HepG2 (cell line): ENCODE measurements at regions not wholly inside any gene's neighbourhood (a gene's known extent, or its start where the extent isn't known, plus 50 kb on each side); places are given as distances from the start of the nearest gene placed in this dataset.

Experiments
- ATAC-seq: fragments of 200-7000 bp; cut with Tn5 transposase; 3 replicates; pipeline ENCODE4 v1.9.1; 2020; ENCODE audit warnings: mild to moderate bottlenecking, moderate library complexity
- BruUV-seq: library from RNA; stranded (reverse); fragments of 400-500 nt; replicated peaks from 2 replicates; lab custom pipeline; 2021; lab: Mats Ljungman, UMichigan
- CTCF ChIA-PET: fragments of 300-600 bp; formaldehyde crosslinking; extraction: SDS; loops from one replicate; lab custom pipeline; 2021; ENCODE audit warnings: low total read pairs, inconsistent platforms, low intra/inter-chr PET ratio; lab: Yijun Ruan, JAX
- POLR2A ChIA-PET: fragments of 350-600 bp; sonication (Branson Sonifier 250); formaldehyde crosslinking; loops from one replicate; lab custom pipeline; 2020; ENCODE audit warnings: antibody characterized with exemption, inconsistent platforms; lab: Yijun Ruan, JAX
- DNase-seq: peaks from one replicate; pipeline ENCODE4 v3.0.0-alpha.2; 2015; ENCODE audit warnings: low spot score
- FAIRE-seq: peaks from 3 replicates; lab custom pipeline; 2011; peaks lifted over from hg19 to GRCh38; lab: Jason Lieb, UNC
- H2AFZ ChIP-seq: one replicate; pipeline ENCODE4 v1.6.1; 2011; ENCODE audit warnings: low read length, inconsistent platforms
- H3K27ac ChIP-seq: fragments of 300-600 bp; 3 replicates; pipeline ENCODE4 v1.8.0; 2011; ENCODE audit warnings: mixed run types, mild to moderate bottlenecking, mixed read lengths, low read length, inconsistent platforms; ENCODE audit not compliant: insufficient read depth; ENCODE audit errors: extremely low read length
- H3K27me3 ChIP-seq, 2 experiments: fragments of 200-600 bp in 1 of 2; 2 replicates in 1 of 2; 3 replicates in 1 of 2; pipeline versions ENCODE4 v1.6.0 to v1.8.0; 2011; ENCODE audit warnings: low read length in 2 of 2, mild to moderate bottlenecking in 2 of 2, moderate library complexity in 2 of 2, inconsistent platforms in 1 of 2; ENCODE audit not compliant: insufficient read depth in 2 of 2, control insufficient read depth in 1 of 2
- H3K36me3 ChIP-seq, 2 experiments: fragments of 200-600 bp in 1 of 2; replicated peaks in 1 of 2; 2 replicates in 1 of 2; 3 replicates in 1 of 2; pipeline versions ENCODE4 v1.5.1 to v1.8.0; 2011; ENCODE audit warnings: low read length in 2 of 2, inconsistent platforms in 1 of 2; ENCODE audit not compliant: insufficient read depth in 2 of 2, control insufficient read depth in 1 of 2
- H3K4me1 ChIP-seq: 2 replicates; pipeline ENCODE4 v1.5.1; 2012; ENCODE audit warnings: low read length, inconsistent platforms; ENCODE audit not compliant: insufficient read depth
- H3K4me2 ChIP-seq: 2 replicates; pipeline ENCODE4 v1.6.0; 2011; ENCODE audit warnings: low read depth, low read length, inconsistent platforms
- H3K4me3 ChIP-seq, 3 experiments: fragments of 200-600 bp in 1 of 3; sonication (generic), shearing (Covaris generic) in 1 of 3; replicated peaks in 1 of 3; 2 replicates each; pipeline ENCODE4 v1.5.1; 2011 to 2016; ENCODE audit warnings: low read length in 3 of 3, inconsistent platforms in 2 of 3, low read depth in 2 of 3, mild to moderate bottlenecking in 2 of 3, control low read depth in 1 of 3, mixed read lengths in 1 of 3; ENCODE audit not compliant: insufficient read depth in 1 of 3
- H3K79me2 ChIP-seq: one replicate; pipeline ENCODE4 v1.6.1; 2011; ENCODE audit warnings: low read length, inconsistent platforms; ENCODE audit not compliant: insufficient read depth
- H3K9ac ChIP-seq: 2 replicates; pipeline ENCODE4 v1.6.0; 2011; ENCODE audit warnings: mild to moderate bottlenecking, low read depth, low read length, inconsistent platforms; ENCODE audit not compliant: insufficient read depth
- H3K9me3 ChIP-seq: 2 replicates; pipeline ENCODE4 v1.5.1; 2012; ENCODE audit warnings: mild to moderate bottlenecking, low read length
- H4K20me1 ChIP-seq: 2 replicates; pipeline ENCODE4 v1.6.0; 2011; ENCODE audit warnings: inconsistent platforms, mild to moderate bottlenecking, low read length, moderate library complexity; ENCODE audit not compliant: insufficient read depth
- CBX5 ChIP-seq: sonication (generic); formaldehyde crosslinking; IDR thresholded peaks from 2 replicates; pipeline ENCODE4 v1.4.0; 2020; ENCODE audit warnings: missing genetic modification reagents, borderline replicate concordance
- FOXK1 ChIP-seq: sonication (generic); formaldehyde crosslinking; IDR thresholded peaks from 2 replicates; pipeline ENCODE4 v1.4.0; 2020; ENCODE audit warnings: low read depth, missing genetic modification reagents, borderline replicate concordance
- PHF20 ChIP-seq: sonication (generic); formaldehyde crosslinking; IDR thresholded peaks from 2 replicates; pipeline ENCODE4 v1.5.0; 2020; ENCODE audit warnings: mild to moderate bottlenecking, missing genetic modification reagents
- RFXANK ChIP-seq: IDR thresholded peaks from 2 replicates; pipeline ENCODE4 v1.6.1; 2016
- TRIM24 ChIP-seq: sonication (generic); formaldehyde crosslinking; IDR thresholded peaks from 2 replicates; pipeline ENCODE4 v1.8.0; 2022; ENCODE audit warnings: mild to moderate bottlenecking, missing genetic modification reagents
- ZBTB2 ChIP-seq: sonication (generic); formaldehyde crosslinking; IDR thresholded peaks from 2 replicates; pipeline ENCODE4 v1.8.0; 2022; ENCODE audit warnings: low read depth, missing genetic modification reagents
- ZC3H13 ChIP-seq: sonication (generic); formaldehyde crosslinking; IDR thresholded peaks from 2 replicates; pipeline ENCODE4 v1.8.1; 2023; ENCODE audit warnings: mild to moderate bottlenecking, missing genetic modification reagents, moderate library complexity
- ZNF512 ChIP-seq: sonication (generic); formaldehyde crosslinking; IDR thresholded peaks from 2 replicates; pipeline ENCODE4 v1.4.0; 2020; ENCODE audit warnings: mild to moderate bottlenecking, missing genetic modification reagents
- ZNF775 ChIP-seq: sonication (generic); formaldehyde crosslinking; IDR thresholded peaks from 2 replicates; pipeline ENCODE4 v1.4.0; 2020; ENCODE audit warnings: missing genetic modification reagents, mild to moderate bottlenecking, moderate library complexity, borderline replicate concordance
- WGBS: methylation state at CpG from one replicate; pipeline ENCODE4 v1.1.6; 2017; ENCODE audit warnings: low lambda C conversion rate; 5-methylcytosine and 5-hydroxymethylcytosine counted together
- in situ Hi-C: cut with HindIII; loops from 2 replicates; pipeline ENCODE4 v1.10.0; 2017; ENCODE audit warnings: low pct_unique_long_range_greater_than_20kb; ENCODE audit not compliant: extremely low pct_ligation_motif_present
- intact Hi-C: fragments of 100-400 bp; cut with micrococcal nuclease; formaldehyde crosslinking; loops from one replicate; pipeline ENCODE4 v1.10.0; 2022; ENCODE audit not compliant: unreplicated experiment
- TF ChIP-seq, protein P1 (sequence below): sonication (generic); formaldehyde crosslinking; IDR thresholded peaks from 2 replicates; pipeline ENCODE4 v1.8.1; 2023; ENCODE audit warnings: mild to moderate bottlenecking, missing genetic modification reagents
- TF ChIP-seq, protein P2 (sequence below): sonication (generic); formaldehyde crosslinking; IDR thresholded peaks from 2 replicates; pipeline ENCODE4 v1.5.1; 2020; ENCODE audit warnings: mild to moderate bottlenecking, missing genetic modification reagents, borderline replicate concordance

DNA sequence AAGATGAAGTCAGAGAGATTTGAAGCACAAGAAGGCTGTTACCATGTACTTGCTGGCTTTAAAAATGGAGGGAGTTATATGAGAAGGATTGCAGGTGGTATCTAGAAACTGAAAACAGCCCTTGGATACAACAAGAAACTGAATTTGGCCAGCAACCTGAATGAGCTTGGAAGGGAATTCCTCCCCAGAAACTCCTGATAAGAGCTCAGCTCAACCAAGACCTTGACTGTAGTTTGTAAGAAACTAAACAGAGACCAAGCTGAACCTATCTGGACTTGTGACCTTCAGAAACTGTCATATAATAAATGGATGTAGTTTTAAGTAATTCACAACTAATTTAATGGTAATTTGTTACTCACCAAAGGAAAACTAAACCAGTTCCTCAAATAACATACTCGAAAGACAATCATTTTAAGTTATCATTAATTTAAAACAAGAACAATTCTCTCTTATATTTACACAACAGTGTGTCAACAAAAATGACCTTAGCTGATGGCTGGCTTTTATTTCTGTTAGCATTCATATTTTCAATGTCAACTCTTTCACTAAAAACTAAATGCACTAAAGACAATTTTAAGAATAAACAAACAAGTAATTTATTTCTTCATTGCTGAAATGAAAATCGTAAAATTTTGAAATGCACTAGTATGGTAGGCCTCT lies 1218.4 kb upstream of the TMPRSS15 start:
- FAIRE-seq (no peak), ATAC-seq (no peak), DNase-seq (no peak)
- H3K4me2 ChIP-seq = no peak overlapping the region
- ChIA-PET POLR2A (no interaction called here), CTCF (no interaction called here)
- no peak overlapping the region for H2AFZ ChIP-seq
- H3K9ac ChIP-seq = no peak overlapping the region
- no peaks in the 10 kb centered on the region for H4K20me1 ChIP-seq
- no peaks in the 10 kb centered on the region for H3K4me1 ChIP-seq
- no peaks in the 10 kb centered on the region for H3K36me3 ChIP-seq
- BruUV-seq = no TSS peak
- no peaks in the 10 kb centered on the region for H3K79me2 ChIP-seq
- H3K27ac ChIP-seq = no peak overlapping the region
- H3K27me3 ChIP-seq = no peaks in the 10 kb centered on the region
- in situ Hi-C loops = no loop called here
- H3K4me3 ChIP-seq = no peak overlapping the region
- 2% methylated on average over 2 of the region's 2 CpGs for whole genome bisulfite sequencing
- H3K9me3 ChIP-seq = peaks cover 84% of the 10 kb centered on the region
- TF ChIP-seq PHF20 (no peak), RFXANK (CRISPR knock-in tag) (no peak), ZBTB2 (no peak), ZNF512 (CRISPR knock-in tag) (no peak), CBX5 (CRISPR knock-in tag) (no peak), FOXK1 (CRISPR knock-in tag) (no peak), ZC3H13 (CRISPR knock-in tag) (no peak), TRIM24 (CRISPR knock-in tag) (no peak), ZNF775 (CRISPR knock-in tag) (no peak)
- TF ChIP-seq, protein P1, sequence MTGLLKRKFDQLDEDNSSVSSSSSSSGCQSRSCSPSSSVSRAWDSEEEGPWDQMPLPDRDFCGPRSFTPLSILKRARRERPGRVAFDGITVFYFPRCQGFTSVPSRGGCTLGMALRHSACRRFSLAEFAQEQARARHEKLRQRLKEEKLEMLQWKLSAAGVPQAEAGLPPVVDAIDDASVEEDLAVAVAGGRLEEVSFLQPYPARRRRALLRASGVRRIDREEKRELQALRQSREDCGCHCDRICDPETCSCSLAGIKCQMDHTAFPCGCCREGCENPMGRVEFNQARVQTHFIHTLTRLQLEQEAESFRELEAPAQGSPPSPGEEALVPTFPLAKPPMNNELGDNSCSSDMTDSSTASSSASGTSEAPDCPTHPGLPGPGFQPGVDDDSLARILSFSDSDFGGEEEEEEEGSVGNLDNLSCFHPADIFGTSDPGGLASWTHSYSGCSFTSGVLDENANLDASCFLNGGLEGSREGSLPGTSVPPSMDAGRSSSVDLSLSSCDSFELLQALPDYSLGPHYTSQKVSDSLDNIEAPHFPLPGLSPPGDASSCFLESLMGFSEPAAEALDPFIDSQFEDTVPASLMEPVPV = no peak
- TF ChIP-seq, protein P2, sequence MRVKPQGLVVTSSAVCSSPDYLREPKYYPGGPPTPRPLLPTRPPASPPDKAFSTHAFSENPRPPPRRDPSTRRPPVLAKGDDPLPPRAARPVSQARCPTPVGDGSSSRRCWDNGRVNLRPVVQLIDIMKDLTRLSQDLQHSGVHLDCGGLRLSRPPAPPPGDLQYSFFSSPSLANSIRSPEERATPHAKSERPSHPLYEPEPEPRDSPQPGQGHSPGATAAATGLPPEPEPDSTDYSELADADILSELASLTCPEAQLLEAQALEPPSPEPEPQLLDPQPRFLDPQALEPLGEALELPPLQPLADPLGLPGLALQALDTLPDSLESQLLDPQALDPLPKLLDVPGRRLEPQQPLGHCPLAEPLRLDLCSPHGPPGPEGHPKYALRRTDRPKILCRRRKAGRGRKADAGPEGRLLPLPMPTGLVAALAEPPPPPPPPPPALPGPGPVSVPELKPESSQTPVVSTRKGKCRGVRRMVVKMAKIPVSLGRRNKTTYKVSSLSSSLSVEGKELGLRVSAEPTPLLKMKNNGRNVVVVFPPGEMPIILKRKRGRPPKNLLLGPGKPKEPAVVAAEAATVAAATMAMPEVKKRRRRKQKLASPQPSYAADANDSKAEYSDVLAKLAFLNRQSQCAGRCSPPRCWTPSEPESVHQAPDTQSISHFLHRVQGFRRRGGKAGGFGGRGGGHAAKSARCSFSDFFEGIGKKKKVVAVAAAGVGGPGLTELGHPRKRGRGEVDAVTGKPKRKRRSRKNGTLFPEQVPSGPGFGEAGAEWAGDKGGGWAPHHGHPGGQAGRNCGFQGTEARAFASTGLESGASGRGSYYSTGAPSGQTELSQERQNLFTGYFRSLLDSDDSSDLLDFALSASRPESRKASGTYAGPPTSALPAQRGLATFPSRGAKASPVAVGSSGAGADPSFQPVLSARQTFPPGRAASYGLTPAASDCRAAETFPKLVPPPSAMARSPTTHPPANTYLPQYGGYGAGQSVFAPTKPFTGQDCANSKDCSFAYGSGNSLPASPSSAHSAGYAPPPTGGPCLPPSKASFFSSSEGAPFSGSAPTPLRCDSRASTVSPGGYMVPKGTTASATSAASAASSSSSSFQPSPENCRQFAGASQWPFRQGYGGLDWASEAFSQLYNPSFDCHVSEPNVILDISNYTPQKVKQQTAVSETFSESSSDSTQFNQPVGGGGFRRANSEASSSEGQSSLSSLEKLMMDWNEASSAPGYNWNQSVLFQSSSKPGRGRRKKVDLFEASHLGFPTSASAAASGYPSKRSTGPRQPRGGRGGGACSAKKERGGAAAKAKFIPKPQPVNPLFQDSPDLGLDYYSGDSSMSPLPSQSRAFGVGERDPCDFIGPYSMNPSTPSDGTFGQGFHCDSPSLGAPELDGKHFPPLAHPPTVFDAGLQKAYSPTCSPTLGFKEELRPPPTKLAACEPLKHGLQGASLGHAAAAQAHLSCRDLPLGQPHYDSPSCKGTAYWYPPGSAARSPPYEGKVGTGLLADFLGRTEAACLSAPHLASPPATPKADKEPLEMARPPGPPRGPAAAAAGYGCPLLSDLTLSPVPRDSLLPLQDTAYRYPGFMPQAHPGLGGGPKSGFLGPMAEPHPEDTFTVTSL (CRISPR knock-in tag) = no peak
- intact Hi-C loops = no loop called here
